ENCODE measurements at regions not wholly inside any gene's neighbourhood (a gene's known extent, or its start where the extent isn't known, plus 50 kb on each side); places are given as distances from the start of the nearest gene placed in this dataset.

GRCh38 chr5:50302815-50303490 is 138.1 kb downstream of the EMB start:
- TF ChIP-seq EZH2 (optimal IDR thresholded peaks at IDR 0.05; ENCODE audit: low read depth, low read length) = no peak
- no peak for TF ChIP-seq CTCF (IDR thresholded peaks at IDR 0.05; ENCODE audit: low read length)
- no peak for TF ChIP-seq EZH2phosphoT487 (IDR thresholded peaks at IDR 0.05; ENCODE audit: low read length)
- no peak for DNase-seq
- Histone ChIP-seq H3K9me2 (replicated peaks; ENCODE audit: insufficient read depth, low read length) (no peaks in the 10 kb centered on the region), H4K20me1 (ENCODE audit: insufficient read depth, low read length) (no peaks in the 10 kb centered on the region), H3K27ac (ENCODE audit: low read length) (no peak overlapping the region), H3K27me3 (replicated peaks; ENCODE audit: insufficient read depth, low read length) (no peaks in the 10 kb centered on the region), H3K4me2 (ENCODE audit: low read depth, low read length) (no peak overlapping the region), H3K9me3 (replicated peaks; ENCODE audit: insufficient read depth, low read length) (no peaks in the 10 kb centered on the region), H3K36me3 (replicated peaks; ENCODE audit: insufficient read depth, low read length) (no peaks in the 10 kb centered on the region), H3K4me3 (ENCODE audit: low read length) (no peak overlapping the region), H3K9ac (ENCODE audit: low read length) (no peak overlapping the region), H3K79me2 (ENCODE audit: low read length) (no peaks in the 10 kb centered on the region), H3K4me1 (ENCODE audit: low read length) (no peaks in the 10 kb centered on the region), H2AFZ (ENCODE audit: low read length) (no peak overlapping the region), H3F3A (ENCODE audit: insufficient read depth, low read length) (no peaks in the 10 kb centered on the region; the same call in 1 of the 2 replicates)

- H3K27me3 ChIP-seq (replicated peaks; ENCODE audit: insufficient read depth, low read length) = no peaks in the 10 kb centered on the region
- H3K9me2 ChIP-seq (replicated peaks; ENCODE audit: insufficient read depth, low read length) = no peaks in the 10 kb centered on the region
- H3K36me3 ChIP-seq (replicated peaks; ENCODE audit: insufficient read depth, low read length) = no peaks in the 10 kb centered on the region
- no peaks in the 10 kb centered on the region for H3K9me3 ChIP-seq (replicated peaks; ENCODE audit: insufficient read depth, low read length)
- H3K79me2 ChIP-seq (ENCODE audit: low read length) = no peaks in the 10 kb centered on the region
- no peak overlapping the region for H3K4me3 ChIP-seq (ENCODE audit: low read length)
- no peaks in the 10 kb centered on the region for H4K20me1 ChIP-seq (ENCODE audit: insufficient read depth, low read length)
- no peak for DNase-seq
- no peaks in the 10 kb centered on the region for H3K4me1 ChIP-seq (ENCODE audit: low read length)
- TF ChIP-seq EZH2 (optimal IDR thresholded peaks at IDR 0.05; ENCODE audit: low read depth, low read length) = no peak
- no peak for TF ChIP-seq CTCF (IDR thresholded peaks at IDR 0.05; ENCODE audit: low read length)
- no peak for TF ChIP-seq EZH2phosphoT487 (IDR thresholded peaks at IDR 0.05; ENCODE audit: low read length)
- H2AFZ ChIP-seq (ENCODE audit: low read length) = no peak overlapping the region
- H3K27ac ChIP-seq (ENCODE audit: low read length) = no peak overlapping the region
- no peak overlapping the region for H3K9ac ChIP-seq (ENCODE audit: low read length)
- no peaks in the 10 kb centered on the region; the same call in 1 of the 2 replicates for H3F3A ChIP-seq (ENCODE audit: insufficient read depth, low read length)
- no peak overlapping the region for H3K4me2 ChIP-seq (ENCODE audit: low read depth, low read length)
Observed at GRCh38 chr5:50301756-50302155, 139.3 kb downstream of the EMB start.

- no peak overlapping the region for H3K9ac ChIP-seq (ENCODE audit: low read length)
- H4K20me1 ChIP-seq (ENCODE audit: insufficient read depth, low read length) = no peaks in the 10 kb centered on the region
- no peak for TF ChIP-seq CTCF (IDR thresholded peaks at IDR 0.05; ENCODE audit: low read length)
- no peak for TF ChIP-seq EZH2phosphoT487 (IDR thresholded peaks at IDR 0.05; ENCODE audit: low read length)
- TF ChIP-seq EZH2 (optimal IDR thresholded peaks at IDR 0.05; ENCODE audit: low read depth, low read length) = no peak
- H3K27me3 ChIP-seq (replicated peaks; ENCODE audit: insufficient read depth, low read length) = no peaks in the 10 kb centered on the region
- H3K27ac ChIP-seq (ENCODE audit: low read length) = no peak overlapping the region
- no peaks in the 10 kb centered on the region for H3K4me1 ChIP-seq (ENCODE audit: low read length)
- H2AFZ ChIP-seq (ENCODE audit: low read length) = no peak overlapping the region
- no peaks in the 10 kb centered on the region for H3K9me2 ChIP-seq (replicated peaks; ENCODE audit: insufficient read depth, low read length)
- H3F3A ChIP-seq (ENCODE audit: insufficient read depth, low read length) = no peaks in the 10 kb centered on the region
- no peak overlapping the region for H3K4me3 ChIP-seq (ENCODE audit: low read length)
- H3K9me3 ChIP-seq (replicated peaks; ENCODE audit: insufficient read depth, low read length) = no peaks in the 10 kb centered on the region
- H3K79me2 ChIP-seq (ENCODE audit: low read length) = no peaks in the 10 kb centered on the region
- no peaks in the 10 kb centered on the region for H3K36me3 ChIP-seq (replicated peaks; ENCODE audit: insufficient read depth, low read length)
- no peak overlapping the region for H3K4me2 ChIP-seq (ENCODE audit: low read depth, low read length)
- DNase-seq = no peak
Observed at GRCh38 chr5:50300878-50301277, 140.2 kb downstream of the EMB start.
